ENCODE measurements at regions not wholly inside any gene's neighbourhood (a gene's known extent, or its start where the extent isn't known, plus 50 kb on each side); places are given as distances from the start of the nearest gene placed in this dataset.

GRCh38 chr7:142332421-142332820 lies 74.6 kb upstream of the PRSS58 start:
- TF ChIP-seq RELA (CRISPR knock-in tag; IDR thresholded peaks at IDR 0.05) (no peak), CTCF (CRISPR knock-in tag; IDR thresholded peaks at IDR 0.05) (no peak), RARG (CRISPR knock-in tag; IDR thresholded peaks at IDR 0.05; ENCODE audit: low read depth) (no peak), ZBTB43 (CRISPR knock-in tag; conservative IDR thresholded peaks at IDR 0.05) (no peak)
